ENCODE measurements at regions not wholly inside any gene's neighbourhood (a gene's known extent, or its start where the extent isn't known, plus 50 kb on each side); places are given as distances from the start of the nearest gene placed in this dataset.

DNA sequence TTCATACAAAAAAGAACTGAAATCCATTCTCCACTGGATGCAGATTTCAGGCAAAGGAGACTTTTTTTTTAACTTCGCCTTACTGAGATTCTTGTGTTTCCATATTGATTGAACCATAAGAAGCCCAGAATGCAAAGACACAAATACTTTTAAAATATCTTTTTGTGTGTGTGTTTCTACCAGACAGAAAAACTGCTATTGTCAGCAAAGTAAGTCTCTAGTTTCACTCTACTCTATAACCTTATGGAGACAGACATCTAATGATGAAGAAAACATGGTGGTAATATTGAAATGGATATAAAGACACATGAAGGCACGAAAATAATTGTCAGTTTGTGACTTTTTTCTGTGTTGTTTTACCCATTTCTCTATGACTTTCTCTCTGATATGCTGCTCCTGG is 260.3 kb upstream of the RORB start:
- no peak overlapping the region for H2AFZ ChIP-seq (ENCODE audit: low read depth)
- TF ChIP-seq JUND (IDR thresholded peaks at IDR 0.05) (no peak), EP300 (IDR thresholded peaks at IDR 0.05; ENCODE audit: borderline replicate concordance in 1 of 2, low read depth in 1 of 2, low read length in 1 of 2) (no peak), GATA2 (CRISPR knock-in tag; IDR thresholded peaks at IDR 0.05) (no peak), SMC3 (IDR thresholded peaks at IDR 0.05; ENCODE audit: low read depth, low read length) (no peak), FOXM1 (IDR thresholded peaks at IDR 0.05; ENCODE audit: low read depth) (no peak), MXI1 (IDR thresholded peaks at IDR 0.05; ENCODE audit: low read depth, low read length) (no peak), RAD21 (IDR thresholded peaks at IDR 0.05; ENCODE audit: low read length) (no peak), TAF1 (IDR thresholded peaks at IDR 0.05; ENCODE audit: borderline replicate concordance, low read depth, low read length) (no peak), POLR2AphosphoS5 (IDR thresholded peaks at IDR 0.05; ENCODE audit: low read depth, low read length) (no peak), TCF12 (IDR thresholded peaks at IDR 0.05) (no peak), NRF1 (IDR thresholded peaks at IDR 0.05; ENCODE audit: low read depth, low read length) (no peak), TEAD4 (IDR thresholded peaks at IDR 0.05; ENCODE audit: borderline replicate concordance, insufficient read depth) (no peak), GABPA (IDR thresholded peaks at IDR 0.05; ENCODE audit: low read depth) (no peak)
- TF ChIP-seq, protein P1, sequence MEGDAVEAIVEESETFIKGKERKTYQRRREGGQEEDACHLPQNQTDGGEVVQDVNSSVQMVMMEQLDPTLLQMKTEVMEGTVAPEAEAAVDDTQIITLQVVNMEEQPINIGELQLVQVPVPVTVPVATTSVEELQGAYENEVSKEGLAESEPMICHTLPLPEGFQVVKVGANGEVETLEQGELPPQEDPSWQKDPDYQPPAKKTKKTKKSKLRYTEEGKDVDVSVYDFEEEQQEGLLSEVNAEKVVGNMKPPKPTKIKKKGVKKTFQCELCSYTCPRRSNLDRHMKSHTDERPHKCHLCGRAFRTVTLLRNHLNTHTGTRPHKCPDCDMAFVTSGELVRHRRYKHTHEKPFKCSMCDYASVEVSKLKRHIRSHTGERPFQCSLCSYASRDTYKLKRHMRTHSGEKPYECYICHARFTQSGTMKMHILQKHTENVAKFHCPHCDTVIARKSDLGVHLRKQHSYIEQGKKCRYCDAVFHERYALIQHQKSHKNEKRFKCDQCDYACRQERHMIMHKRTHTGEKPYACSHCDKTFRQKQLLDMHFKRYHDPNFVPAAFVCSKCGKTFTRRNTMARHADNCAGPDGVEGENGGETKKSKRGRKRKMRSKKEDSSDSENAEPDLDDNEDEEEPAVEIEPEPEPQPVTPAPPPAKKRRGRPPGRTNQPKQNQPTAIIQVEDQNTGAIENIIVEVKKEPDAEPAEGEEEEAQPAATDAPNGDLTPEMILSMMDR (IDR thresholded peaks at IDR 0.05) = no peak
- TF ChIP-seq, protein P2, sequence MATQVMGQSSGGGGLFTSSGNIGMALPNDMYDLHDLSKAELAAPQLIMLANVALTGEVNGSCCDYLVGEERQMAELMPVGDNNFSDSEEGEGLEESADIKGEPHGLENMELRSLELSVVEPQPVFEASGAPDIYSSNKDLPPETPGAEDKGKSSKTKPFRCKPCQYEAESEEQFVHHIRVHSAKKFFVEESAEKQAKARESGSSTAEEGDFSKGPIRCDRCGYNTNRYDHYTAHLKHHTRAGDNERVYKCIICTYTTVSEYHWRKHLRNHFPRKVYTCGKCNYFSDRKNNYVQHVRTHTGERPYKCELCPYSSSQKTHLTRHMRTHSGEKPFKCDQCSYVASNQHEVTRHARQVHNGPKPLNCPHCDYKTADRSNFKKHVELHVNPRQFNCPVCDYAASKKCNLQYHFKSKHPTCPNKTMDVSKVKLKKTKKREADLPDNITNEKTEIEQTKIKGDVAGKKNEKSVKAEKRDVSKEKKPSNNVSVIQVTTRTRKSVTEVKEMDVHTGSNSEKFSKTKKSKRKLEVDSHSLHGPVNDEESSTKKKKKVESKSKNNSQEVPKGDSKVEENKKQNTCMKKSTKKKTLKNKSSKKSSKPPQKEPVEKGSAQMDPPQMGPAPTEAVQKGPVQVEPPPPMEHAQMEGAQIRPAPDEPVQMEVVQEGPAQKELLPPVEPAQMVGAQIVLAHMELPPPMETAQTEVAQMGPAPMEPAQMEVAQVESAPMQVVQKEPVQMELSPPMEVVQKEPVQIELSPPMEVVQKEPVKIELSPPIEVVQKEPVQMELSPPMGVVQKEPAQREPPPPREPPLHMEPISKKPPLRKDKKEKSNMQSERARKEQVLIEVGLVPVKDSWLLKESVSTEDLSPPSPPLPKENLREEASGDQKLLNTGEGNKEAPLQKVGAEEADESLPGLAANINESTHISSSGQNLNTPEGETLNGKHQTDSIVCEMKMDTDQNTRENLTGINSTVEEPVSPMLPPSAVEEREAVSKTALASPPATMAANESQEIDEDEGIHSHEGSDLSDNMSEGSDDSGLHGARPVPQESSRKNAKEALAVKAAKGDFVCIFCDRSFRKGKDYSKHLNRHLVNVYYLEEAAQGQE (IDR thresholded peaks at IDR 0.05; ENCODE audit: low read depth, low read length) = no peak
- H3K4me1 ChIP-seq (ENCODE audit: control insufficient read depth in 1 of 2, insufficient read depth in 2 of 2, low read depth in 1 of 2, low read length in 1 of 2) = no peaks in the 10 kb centered on the region
- H3K27ac ChIP-seq (ENCODE audit: low read depth in 2 of 2, low read length in 1 of 2) = no peak overlapping the region
- H3K36me3 ChIP-seq (replicated peaks in 1 of 2; ENCODE audit: control insufficient read depth in 1 of 2, insufficient read depth in 2 of 2, low read length in 1 of 2) = no peaks in the 10 kb centered on the region
- no peak for DNase-seq
- no peaks in the 10 kb centered on the region for H3K9me2 ChIP-seq
- H3K27me3 ChIP-seq (ENCODE audit: insufficient read depth) = no peaks in the 10 kb centered on the region
- WGBS (ENCODE audit: low lambda C conversion rate) = 9% methylated on average over 2 of the region's 2 CpGs
- no peak overlapping the region for H3K9ac ChIP-seq
- no peaks in the 10 kb centered on the region for H3K79me2 ChIP-seq (ENCODE audit: insufficient read depth)
- no peak overlapping the region for H3K4me2 ChIP-seq
- H3F3A ChIP-seq (replicated peaks; ENCODE audit: insufficient read depth) = no peaks in the 10 kb centered on the region
- H3K4me3 ChIP-seq (ENCODE audit: low read depth in 2 of 2, low read length in 1 of 2) = no peak overlapping the region
- ChIA-PET POLR2A (no interaction called here), CTCF (no interaction called here)
- no peaks in the 10 kb centered on the region for H4K20me1 ChIP-seq (ENCODE audit: insufficient read depth)
- H3K9me3 ChIP-seq = 0 out of 2 replicates have a peak, but pooled peaks cover 2% of the 10 kb centered on the region

Measured in SK-N-SH (cell line).